SHP77 treated with DMSO at 0.1 percent for 48 hours (cell line): ENCODE measurements at regions not wholly inside any gene's neighbourhood (a gene's known extent, or its start where the extent isn't known, plus 50 kb on each side); places are given as distances from the start of the nearest gene placed in this dataset.
A peak's percentile ranks its signal among the peaks of the same experiment; 100 is the strongest.

ENCODE experiments used
- DNase-seq: peaks from one replicate; lab custom pipeline; 2025; lab: John Stamatoyannopoulos, UW

DNA sequence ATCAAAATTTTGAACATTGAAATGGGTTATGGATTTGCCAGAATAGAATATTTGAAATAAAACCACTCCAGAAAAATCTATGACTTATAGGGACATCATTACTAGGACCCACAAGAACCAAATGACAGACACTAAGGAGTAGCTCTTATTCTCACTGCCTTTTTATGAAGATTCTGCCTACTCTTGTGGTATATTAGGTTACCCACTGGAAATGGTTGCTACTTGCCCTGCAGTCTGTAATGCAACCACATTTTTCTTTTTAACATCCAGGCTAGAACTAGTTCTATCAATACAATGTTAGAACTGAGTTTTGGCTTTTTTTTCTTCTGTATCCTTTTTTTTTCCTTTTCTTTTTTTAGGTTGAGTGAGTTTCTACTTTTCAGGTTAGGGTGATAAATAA, 158.9 kb downstream of the PPP1R2C start:
- DNase-seq: no peak

- DNase-seq: no peak
Observed at GRCh38 chrX:42616981-42617380, 161.0 kb downstream of the PPP1R2C start.

- DNase-seq: no peak
Observed at GRCh38 chrX:42615161-42615563, 162.8 kb downstream of the PPP1R2C start.

- no peak for DNase-seq
Observed at GRCh38 chrX:42606591-42606990, 171.4 kb downstream of the PPP1R2C start.

GRCh38 chrX:42604302-42604701, 173.7 kb downstream of the PPP1R2C start:
- no peak for DNase-seq

GRCh38 chrX:42603016-42603415, 174.9 kb downstream of the PPP1R2C start:
- no peak for DNase-seq

DNA sequence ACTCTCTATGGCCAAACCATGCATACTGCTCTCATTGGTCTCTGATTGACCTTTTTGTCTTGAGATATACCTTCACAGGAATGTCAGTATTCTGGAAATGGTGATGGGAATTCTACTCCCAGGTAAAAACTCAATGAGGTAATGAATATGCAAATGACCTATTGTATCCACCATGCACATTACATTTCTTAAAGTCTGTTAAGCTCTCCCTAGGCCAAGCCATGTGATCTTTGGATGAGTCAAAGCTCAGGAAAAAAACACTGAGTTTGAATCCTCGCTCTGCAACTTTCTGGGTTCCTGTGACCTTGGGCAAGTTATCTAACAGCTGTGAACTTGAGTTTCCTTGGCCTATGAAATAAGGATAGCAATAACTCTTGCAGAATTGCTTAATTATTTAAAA, 175.4 kb downstream of the PPP1R2C start:
- no peak for DNase-seq

DNA sequence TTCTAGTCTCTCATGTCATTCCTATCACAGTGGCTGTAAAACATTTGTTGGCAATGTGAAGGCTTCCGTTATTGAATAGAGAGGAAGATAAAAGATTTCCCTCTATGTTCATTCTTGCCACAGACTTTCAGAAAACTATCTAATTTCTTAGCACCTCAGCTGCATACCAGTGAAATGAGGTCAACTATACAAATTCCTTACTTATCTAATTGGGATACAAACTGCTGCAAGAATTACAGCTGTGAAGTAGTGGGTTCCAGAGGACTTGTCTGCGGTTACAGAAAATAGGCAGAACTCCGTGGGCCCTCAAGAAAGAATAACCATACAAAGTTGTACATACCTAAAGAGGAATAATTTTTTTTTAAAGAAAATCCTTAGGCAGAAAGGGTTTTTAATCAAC, 175.8 kb downstream of the PPP1R2C start:
- no peak for DNase-seq

GRCh38 chrX:42597481-42597880, 180.5 kb downstream of the PPP1R2C start:
- no peak for DNase-seq

DNA sequence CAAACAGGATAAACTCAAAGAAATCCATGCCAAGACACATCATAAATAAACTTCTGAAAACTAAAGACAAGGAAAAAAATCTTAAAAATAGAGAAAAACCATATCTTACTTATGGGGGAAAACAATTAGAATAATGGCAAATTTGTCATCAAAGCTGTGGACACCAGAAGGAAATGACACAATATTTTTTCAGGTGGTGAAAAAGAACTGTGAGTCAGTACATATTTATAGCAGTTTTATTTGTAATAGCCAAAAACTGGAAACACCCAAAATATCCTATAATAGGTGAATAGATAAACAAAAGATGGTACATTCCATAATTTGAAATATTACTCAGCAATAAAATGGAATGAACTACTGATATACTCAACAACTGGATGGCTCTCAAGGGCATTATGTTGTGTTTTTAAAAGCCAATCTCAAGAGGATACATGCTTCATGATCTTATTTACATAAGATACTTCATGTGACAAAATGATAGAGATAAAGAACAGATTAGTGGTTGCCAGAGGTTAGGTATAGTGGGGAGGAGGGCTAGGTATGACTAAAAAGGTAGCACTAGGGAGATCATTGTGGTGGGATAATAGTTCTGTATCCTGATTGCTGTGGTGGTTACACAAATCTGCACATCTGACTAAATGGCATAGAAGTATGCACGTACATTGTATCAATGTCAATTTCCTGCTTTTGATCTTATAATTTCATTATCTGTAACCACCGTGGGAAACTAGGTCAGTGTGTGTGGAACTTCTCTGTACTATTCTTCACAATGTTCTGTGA, 191.9 kb downstream of the PPP1R2C start:
- no peak for DNase-seq

DNA sequence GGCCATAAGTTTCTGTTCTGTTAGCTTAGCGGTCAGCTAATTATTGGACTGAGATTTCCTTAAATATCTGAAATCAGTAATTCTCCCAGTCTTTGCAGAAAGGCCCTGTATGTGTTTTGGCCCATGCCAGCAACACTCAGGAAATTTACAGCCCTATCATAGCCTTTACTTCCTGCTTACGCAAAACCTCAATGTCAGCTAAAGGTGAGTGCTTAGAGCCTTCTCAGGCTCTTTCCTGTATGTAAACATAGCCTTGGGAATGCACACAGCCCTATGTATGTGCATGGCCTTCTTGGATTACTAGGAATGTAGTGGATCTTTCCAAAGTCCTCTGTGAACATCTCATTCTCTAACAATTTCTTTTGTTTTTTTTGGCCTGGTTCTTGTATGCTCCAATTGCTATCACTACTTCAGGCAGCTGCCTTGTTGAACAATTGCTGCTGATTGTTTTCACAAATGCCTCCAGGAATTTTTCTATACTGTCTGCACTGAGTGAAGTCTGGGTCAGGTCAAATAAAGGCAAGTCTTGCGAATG, 200.0 kb downstream of the PPP1R2C start:
- DNase-seq: peak; percentile 11

DNA sequence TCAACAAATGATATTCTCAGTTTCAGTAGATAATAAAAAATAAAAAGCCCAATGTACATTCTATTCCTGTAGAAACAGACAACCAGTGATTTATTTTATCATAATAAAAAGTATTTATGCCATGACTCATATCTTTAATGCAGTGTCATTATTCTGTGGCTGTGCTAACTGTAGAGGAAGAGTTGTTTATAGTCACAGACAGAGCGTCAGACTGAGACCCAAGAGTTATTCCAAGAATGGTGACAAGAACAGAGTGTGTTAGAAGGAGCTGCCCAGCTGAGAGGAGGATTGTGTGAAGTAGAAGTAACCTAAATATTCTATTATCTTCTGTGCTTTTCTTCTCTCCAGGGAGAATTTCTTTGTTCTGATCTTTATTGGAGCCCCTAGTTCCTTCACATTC, 210.7 kb downstream of the PPP1R2C start:
- no peak for DNase-seq

DNA sequence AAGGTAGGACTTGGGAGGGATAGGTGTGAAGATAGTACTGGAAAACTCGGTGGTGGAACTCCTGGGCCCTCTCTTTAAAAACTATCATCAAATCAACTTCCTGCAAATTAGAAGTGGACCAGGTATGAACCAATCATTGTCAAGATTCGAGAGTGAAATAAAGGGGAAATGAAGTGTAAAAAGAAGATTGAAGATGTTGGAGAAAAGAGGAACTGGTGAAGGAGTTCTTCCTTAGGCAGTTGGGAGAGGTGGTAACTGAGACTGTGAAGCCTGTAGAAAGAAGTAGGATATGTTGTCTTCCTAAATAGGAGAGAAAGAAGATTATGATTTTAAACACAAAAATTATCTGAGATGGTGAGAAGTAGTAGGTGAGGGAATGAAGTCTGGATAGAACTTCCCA, 212.2 kb downstream of the PPP1R2C start:
- DNase-seq: no peak

DNA sequence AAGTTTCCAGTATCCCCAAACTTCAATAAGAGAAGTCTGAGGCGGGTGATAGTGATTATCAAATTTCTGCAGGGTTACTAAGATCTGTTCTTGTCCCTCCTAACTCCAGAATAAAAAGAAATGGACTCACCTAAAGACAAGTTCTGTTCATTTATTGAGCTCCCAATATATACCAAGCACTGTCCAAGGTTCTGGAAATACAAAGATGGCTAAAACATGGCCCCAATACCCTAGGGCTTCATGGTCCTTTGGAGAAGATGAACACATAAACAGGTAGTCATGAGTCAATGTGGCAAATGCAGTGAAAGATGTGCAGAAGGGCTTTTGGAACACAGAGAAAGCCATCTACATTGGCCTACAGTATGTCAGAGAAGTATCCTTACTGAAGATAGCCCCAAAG, 231.2 kb downstream of the PPP1R2C start:
- no peak for DNase-seq

DNA sequence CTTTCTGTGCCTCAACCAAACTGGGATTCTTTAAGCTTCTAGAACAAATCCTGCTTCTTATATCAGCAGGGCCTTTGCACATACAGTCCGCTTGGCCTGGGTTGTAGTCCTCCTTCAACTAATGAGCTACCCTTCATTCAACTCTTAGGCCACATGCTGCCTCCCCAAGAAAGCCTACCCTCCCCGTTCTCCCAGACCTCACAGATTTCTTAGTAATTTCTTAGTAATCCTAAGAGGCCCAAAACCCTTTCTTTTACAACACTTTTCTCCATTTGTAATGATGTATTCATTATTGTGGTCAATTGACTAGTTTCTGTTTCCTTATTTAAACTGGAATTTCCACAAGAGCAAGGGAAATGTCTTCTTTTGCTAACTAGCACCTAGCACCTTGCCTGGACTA, 233.1 kb downstream of the PPP1R2C start:
- no peak for DNase-seq

DNA sequence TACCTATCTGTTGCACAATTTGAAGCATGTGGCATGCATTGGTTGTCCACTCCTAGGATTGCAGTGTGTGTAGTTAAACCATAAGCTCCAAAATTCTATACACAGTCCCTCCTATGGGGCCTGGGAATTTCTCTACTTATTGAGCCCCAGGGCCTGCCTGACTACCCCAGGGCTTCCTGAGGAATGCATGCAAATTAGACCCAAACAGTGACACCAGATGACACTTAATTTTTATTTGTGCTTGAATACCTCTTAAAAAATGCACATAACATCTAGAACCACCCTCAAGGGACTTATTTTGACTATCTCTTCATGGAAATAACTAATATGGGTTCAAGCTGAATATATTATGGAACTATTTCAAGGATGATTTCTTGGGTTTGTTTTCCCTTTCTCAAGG, 236.4 kb downstream of the PPP1R2C start:
- no peak for DNase-seq

DNA sequence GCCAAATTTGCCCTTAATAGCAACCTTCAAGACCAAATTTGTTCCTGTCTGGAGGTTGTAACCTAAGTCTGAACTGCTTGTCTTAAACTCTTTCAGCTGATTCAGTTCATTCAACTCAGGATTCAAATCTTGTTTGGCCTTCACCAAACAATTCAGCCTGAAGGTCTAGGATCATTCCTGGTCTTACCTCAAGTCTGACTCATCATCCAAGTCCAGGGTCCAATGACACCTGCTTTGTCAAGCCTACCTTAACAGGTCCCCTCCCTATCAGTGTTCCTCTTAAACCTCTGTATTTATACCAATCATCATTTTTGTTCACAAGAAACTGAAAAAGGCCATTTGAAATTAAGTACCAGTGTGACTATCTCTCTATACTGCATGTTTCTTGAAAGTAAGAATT, 237.8 kb downstream of the PPP1R2C start:
- DNase-seq: no peak

- DNase-seq: no peak
Observed at GRCh38 chrX:42538405-42538804, 239.6 kb downstream of the PPP1R2C start.

- no peak for DNase-seq
Observed at GRCh38 chrX:42536286-42536685, 241.7 kb downstream of the PPP1R2C start.

GRCh38 chrX:42535233-42535632, 242.7 kb downstream of the PPP1R2C start:
- DNase-seq: no peak

DNA sequence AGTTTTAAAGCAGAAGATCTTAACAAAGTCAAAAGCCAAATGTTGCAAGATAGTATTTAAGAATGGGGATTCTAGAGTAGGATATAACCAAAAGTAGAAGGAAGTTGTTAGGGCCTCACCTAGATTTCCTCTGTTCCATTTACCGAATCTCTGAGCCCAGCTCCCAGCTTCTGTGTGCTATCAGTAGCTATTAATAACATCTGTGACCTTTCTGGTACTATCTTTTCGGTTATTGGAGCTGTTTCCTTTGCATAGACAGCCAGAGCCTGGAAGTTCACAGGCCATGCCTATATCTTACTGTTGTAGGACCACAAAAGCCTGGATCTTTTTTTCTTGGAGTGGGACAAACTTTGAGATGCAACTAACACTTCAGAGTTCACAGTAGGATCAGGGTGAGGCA, 244.2 kb downstream of the PPP1R2C start:
- no peak for DNase-seq

- no peak for DNase-seq
Observed at GRCh38 chrX:42531441-42531840, 246.5 kb downstream of the PPP1R2C start.

DNA sequence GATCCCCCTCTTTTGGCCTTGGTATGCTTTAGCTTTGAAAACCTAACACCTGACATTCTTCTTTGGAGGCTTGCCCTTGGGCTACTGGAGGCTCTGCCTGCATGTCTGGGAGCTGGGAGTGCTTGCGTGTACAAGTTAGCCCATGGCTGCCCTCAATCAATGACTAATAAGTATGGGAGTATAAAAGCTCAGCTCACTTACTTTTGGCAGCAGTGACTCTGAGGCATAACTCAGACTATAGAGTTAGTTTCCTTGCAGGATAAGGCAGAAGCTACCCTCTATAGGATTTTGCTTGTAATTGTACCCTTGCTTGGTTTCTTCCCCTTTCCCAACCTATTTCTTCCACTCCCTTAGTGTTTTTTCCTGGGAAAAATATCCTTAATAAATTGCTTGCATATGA, 247.9 kb downstream of the PPP1R2C start:
- no peak for DNase-seq

GRCh38 chrX:42524379-42524778, 253.6 kb downstream of the PPP1R2C start:
- no peak for DNase-seq
